ENCODE measurements at regions not wholly inside any gene's neighbourhood (a gene's known extent, or its start where the extent isn't known, plus 50 kb on each side); places are given as distances from the start of the nearest gene placed in this dataset.

DNA sequence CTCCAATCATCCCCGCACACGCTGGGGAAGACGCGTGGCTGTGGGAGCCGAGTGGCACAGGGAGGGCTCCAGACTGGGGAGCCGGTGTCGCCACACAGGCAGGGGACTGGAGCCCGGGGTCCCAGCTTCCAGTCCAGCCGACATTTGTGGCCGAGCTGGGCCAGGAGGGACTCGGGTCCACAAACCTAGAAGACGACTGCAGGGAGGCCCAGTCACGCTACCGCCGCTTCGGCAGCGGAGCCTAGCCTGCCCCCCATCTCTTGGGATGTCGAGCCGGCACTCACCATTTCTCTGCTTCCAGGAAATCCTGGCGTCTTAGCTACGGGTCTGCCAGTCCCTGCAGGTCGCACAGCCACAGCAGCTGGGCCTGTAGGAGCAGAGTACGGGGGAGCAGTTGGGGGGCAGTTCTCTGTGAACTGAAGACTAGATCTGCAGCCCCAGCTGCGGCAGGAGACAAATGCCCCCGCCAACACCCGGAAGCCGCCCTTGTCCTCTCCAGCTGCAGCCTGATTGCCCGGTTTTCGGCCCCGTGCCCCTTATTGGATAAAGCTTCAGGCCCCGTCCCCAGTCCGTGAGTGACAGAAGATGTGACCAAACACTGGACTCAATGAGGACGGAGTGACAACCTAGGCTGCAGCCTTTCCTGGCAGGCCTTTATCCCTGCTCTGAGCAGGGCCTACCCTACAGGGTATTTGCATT lies 270.7 kb downstream of the ZNF33B start (continued):
- peak in 1 of 3 experiments; percentile 32 for TF ChIP-seq YY1 (IDR thresholded peaks at IDR 0.05; ENCODE audit: borderline replicate concordance in 1 of 3, control insufficient read depth in 1 of 3, extremely low read depth in 1 of 3, insufficient read depth in 3 of 3, insufficient read length in 1 of 3, insufficient replicate concordance in 2 of 3, low read depth in 1 of 3, low read length in 2 of 3)
- 0 out of 2 replicates have a peak, but pooled peaks have one; percentile 23 for TF ChIP-seq ATF7 (IDR thresholded peaks at IDR 0.05)
- TF ChIP-seq SUPT5H (IDR thresholded peaks at IDR 0.05) = peak; percentile 81
- peak; percentile 79 for TF ChIP-seq PHF8 (IDR thresholded peaks at IDR 0.05; ENCODE audit: borderline replicate concordance, low read length)
- TF ChIP-seq ZFX (CRISPR knock-in tag; IDR thresholded peaks at IDR 0.05) = peak; percentile 63
- TF ChIP-seq ZNF263 (CRISPR knock-in tag; IDR thresholded peaks at IDR 0.05; ENCODE audit: borderline replicate concordance) = no peak
- TF ChIP-seq, protein P1, sequence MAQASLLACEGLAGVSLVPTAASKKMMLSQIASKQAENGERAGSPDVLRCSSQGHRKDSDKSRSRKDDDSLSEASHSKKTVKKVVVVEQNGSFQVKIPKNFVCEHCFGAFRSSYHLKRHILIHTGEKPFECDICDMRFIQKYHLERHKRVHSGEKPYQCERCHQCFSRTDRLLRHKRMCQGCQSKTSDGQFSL (CRISPR knock-in tag; IDR thresholded peaks at IDR 0.05) = peak; percentile 41; the same call in 1 of the 2 replicates
- TF ChIP-seq, protein P1 (tag; IDR thresholded peaks at IDR 0.05) = no peak; a peak in 1 of 4 replicates
- TF ChIP-seq NR0B1 (IDR thresholded peaks at IDR 0.05; ENCODE audit: partially characterized antibody) = no peak
- TF ChIP-seq ZBTB33 (CRISPR knock-in tag; IDR thresholded peaks at IDR 0.05) = no peak
- TF ChIP-seq, protein P2, sequence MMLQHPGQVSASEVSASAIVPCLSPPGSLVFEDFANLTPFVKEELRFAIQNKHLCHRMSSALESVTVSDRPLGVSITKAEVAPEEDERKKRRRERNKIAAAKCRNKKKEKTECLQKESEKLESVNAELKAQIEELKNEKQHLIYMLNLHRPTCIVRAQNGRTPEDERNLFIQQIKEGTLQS (IDR thresholded peaks at IDR 0.05) = no peak
- TF ChIP-seq, protein P2 (CRISPR knock-in tag; conservative IDR thresholded peaks at IDR 0.05) = no peak
- TF ChIP-seq YBX1 (IDR thresholded peaks at IDR 0.05) = no peak
- no peak for TF ChIP-seq CBX8 (IDR thresholded peaks at IDR 0.05; ENCODE audit: borderline replicate concordance, extremely low read depth, low read depth, low read length, poor library complexity, severe bottlenecking)
- no peak for TF ChIP-seq THRAP3 (IDR thresholded peaks at IDR 0.05; ENCODE audit: borderline replicate concordance)
- no peak for TF ChIP-seq E2F3 (CRISPR knock-in tag; IDR thresholded peaks at IDR 0.05)
- no peak for TF ChIP-seq ZNF165 (CRISPR knock-in tag; IDR thresholded peaks at IDR 0.05; ENCODE audit: borderline replicate concordance)
- TF ChIP-seq, protein P3, sequence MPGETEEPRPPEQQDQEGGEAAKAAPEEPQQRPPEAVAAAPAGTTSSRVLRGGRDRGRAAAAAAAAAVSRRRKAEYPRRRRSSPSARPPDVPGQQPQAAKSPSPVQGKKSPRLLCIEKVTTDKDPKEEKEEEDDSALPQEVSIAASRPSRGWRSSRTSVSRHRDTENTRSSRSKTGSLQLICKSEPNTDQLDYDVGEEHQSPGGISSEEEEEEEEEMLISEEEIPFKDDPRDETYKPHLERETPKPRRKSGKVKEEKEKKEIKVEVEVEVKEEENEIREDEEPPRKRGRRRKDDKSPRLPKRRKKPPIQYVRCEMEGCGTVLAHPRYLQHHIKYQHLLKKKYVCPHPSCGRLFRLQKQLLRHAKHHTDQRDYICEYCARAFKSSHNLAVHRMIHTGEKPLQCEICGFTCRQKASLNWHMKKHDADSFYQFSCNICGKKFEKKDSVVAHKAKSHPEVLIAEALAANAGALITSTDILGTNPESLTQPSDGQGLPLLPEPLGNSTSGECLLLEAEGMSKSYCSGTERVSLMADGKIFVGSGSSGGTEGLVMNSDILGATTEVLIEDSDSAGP (CRISPR knock-in tag; IDR thresholded peaks at IDR 0.05) = no peak
- TF ChIP-seq ATF1 (CRISPR knock-in tag; IDR thresholded peaks at IDR 0.05) = no peak
- TF ChIP-seq ATF1 (tag; IDR thresholded peaks at IDR 0.05) = 0 out of 2 replicates have a peak, but pooled peaks have one; percentile 36
- TF ChIP-seq ZNF699 (CRISPR knock-in tag; IDR thresholded peaks at IDR 0.05; ENCODE audit: insufficient replicate concordance) = no peak

Data from K562 (cell line).